Lower leg skin (tissue), 4 donors: ENCODE measurements at regions not wholly inside any gene's neighbourhood (a gene's known extent, or its start where the extent isn't known, plus 50 kb on each side); places are given as distances from the start of the nearest gene placed in this dataset.
A peak's percentile ranks its signal among the peaks of the same experiment; 100 is the strongest.

Experiments used
- DNase-seq, 2 donors: peaks; one replicate each; pipeline ENCODE4 v3.0.0-alpha.2; 2019; ENCODE audit warnings: low spot score in 2 of 2
- H3K4me3 ChIP-seq: fragments of 200-600 bp; sonication (generic); 2 replicates; pipeline ENCODE4 v1.5.1; 2017; ENCODE audit warnings: mild to moderate bottlenecking, low read depth; ENCODE audit not compliant: poor library complexity, severe bottlenecking
- CTCF ChIP-seq, 3 donors: fragments of 450-650 bp; IDR thresholded peaks; one replicate each; pipeline ENCODE4 v1.5.1; 2016; ENCODE audit warnings: antibody characterized with exemption in 3 of 3, mild to moderate bottlenecking in 3 of 3, moderate library complexity in 2 of 3
- POLR2A ChIP-seq, 2 donors: fragments of 450-650 bp; IDR thresholded peaks; one replicate each; pipeline ENCODE4 v1.6.1; 2016 to 2017; ENCODE audit warnings: antibody characterized with exemption in 2 of 2, mild to moderate bottlenecking in 1 of 2, moderate library complexity in 1 of 2
- WGBS, 2 donors: methylation state at CpG; one replicate each; pipeline ENCODE4 v1.1.5; 2018; 5-methylcytosine and 5-hydroxymethylcytosine counted together
- intact Hi-C: fragments of 100-400 bp; cut with DNase I; formaldehyde crosslinking; loops from one replicate; pipeline ENCODE4 v1.15.0; 2023; ENCODE audit warnings: low total_unique reads

- no peak overlapping the region for H3K4me3 ChIP-seq
- WGBS, 2 donors, result 64 to 76% methylated on average over 4 of the region's 4 CpGs
- intact Hi-C loops, result loop anchor here (2.0 kb wide), 1 partner anchor 54 kb away; no protein-coding TSS in a partner anchor
- no peak for TF ChIP-seq CTCF (IDR thresholded peaks at IDR 0.05)
- TF ChIP-seq POLR2A (IDR thresholded peaks at IDR 0.05), result no peak
- peak in 1 of 2 donors; percentile 50 for DNase-seq
These were observed 235.7 kb downstream of the NSG2 start for GRCh38 chr5:174281089-174281760.

GRCh38 chr5:174281855-174282254 is 236.3 kb downstream of the NSG2 start:
- H3K4me3 ChIP-seq, result no peak overlapping the region
- TF ChIP-seq CTCF (IDR thresholded peaks at IDR 0.05) (no peak), POLR2A (IDR thresholded peaks at IDR 0.05) (no peak)
- intact Hi-C loops, result loop anchor here (2.0 kb wide), 1 partner anchor 55 kb away; no protein-coding TSS in a partner anchor
- 81 to 92% methylated on average over 5 of the region's 5 CpGs for WGBS, 2 donors
- DNase-seq, result no peak

GRCh38 chr5:174282391-174282790 is 236.9 kb downstream of the NSG2 start:
- WGBS, 2 donors, result 70 to 74% methylated on average over 5 of the region's 5 CpGs
- no peak overlapping the region for H3K4me3 ChIP-seq
- TF ChIP-seq POLR2A (IDR thresholded peaks at IDR 0.05) (no peak), CTCF (IDR thresholded peaks at IDR 0.05) (no peak)
- intact Hi-C loops, result no loop called here
- peak in 1 of 2 donors; percentile 74 for DNase-seq

DNA sequence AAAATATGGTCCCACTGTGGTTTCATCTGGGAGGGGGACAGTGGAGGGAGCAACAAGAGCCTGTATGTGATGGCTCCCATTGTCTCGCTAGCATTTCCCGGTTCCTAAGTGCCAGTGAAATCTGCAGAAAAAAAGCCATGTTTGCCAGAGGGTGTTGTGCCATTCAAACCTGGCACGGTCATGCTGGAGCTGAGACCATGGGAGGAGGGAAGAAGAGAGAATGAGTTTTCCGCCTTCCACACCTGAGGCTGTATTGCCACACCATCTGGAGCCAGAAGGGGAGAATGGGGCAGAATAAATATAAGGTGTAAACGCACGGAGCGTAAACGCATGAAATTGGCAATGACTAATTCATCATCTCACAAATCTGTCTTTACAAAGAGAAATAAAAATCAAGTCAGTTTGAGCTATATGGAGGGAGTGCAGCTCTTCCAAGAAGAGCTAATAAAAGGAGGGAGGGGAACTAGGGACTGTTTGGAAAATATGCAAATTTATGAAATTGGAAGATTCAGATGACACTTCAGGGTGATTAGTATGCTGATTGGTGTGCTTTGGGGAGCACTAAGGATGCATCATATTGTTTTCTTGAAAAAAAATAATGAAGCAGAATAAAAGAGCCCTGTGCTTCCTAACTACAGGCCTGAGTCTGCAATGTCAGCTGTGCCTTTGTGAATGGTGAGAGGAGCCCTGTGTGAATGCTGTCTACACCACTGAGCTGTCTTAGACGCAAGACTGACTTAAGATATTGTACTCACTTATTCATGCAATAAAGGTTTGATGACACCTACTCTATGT is 237.9 kb downstream of the NSG2 start:
- intact Hi-C loops, result no loop called here
- no peak overlapping the region for H3K4me3 ChIP-seq
- no peak for TF ChIP-seq CTCF (IDR thresholded peaks at IDR 0.05)
- TF ChIP-seq POLR2A (IDR thresholded peaks at IDR 0.05), result no peak
- DNase-seq, result peak in 1 of 2 donors; percentile 25
- 68 to 78% methylated on average over 9 of the region's 9 CpGs for WGBS, 2 donors

GRCh38 chr5:174284873-174285272 is 239.4 kb downstream of the NSG2 start:
- intact Hi-C loops, result no loop called here
- WGBS, 2 donors, result 58 to 67% methylated on average over 5 of the region's 5 CpGs
- H3K4me3 ChIP-seq, result no peak overlapping the region
- DNase-seq, result peak in 1 of 2 donors; percentile 12
- TF ChIP-seq POLR2A (IDR thresholded peaks at IDR 0.05), result no peak
- TF ChIP-seq CTCF (IDR thresholded peaks at IDR 0.05), result no peak
